ENCODE measurements at regions not wholly inside any gene's neighbourhood (a gene's known extent, or its start where the extent isn't known, plus 50 kb on each side); places are given as distances from the start of the nearest gene placed in this dataset.
"Not testable (repeated sequence)": the region's sequence is repeated elsewhere in the genome, so short reads cannot be mapped to it uniquely, and the experiment has no call there.

DNA sequence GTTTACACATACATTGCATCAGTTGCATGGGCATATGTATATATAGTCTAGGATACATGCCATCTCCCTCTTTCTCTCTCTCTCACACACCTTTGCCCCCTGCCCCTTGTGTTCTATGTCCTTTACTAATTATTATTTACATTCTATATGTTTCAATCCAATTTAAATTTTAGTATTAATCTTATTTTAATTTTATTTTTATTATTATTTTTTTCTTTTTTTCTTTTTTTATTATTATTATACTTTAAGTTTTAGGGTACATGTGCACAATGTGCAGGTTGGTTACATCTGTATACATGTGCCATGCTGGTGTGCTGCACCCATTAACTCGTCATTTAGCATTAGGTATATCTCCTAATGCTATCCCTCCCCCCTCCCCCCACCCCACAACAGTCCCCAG is 421.1 kb downstream of the CCER1 start:
- H3K27me3 Mint-ChIP-seq; H3K4me3 Mint-ChIP-seq; H3K9me3 Mint-ChIP-seq; H3K36me3 Mint-ChIP-seq (ENCODE audit: insufficient read depth); H3K27ac Mint-ChIP-seq; H3K4me1 Mint-ChIP-seq (ENCODE audit: low read depth in 2 of 2); DNase-seq; ATAC-seq (replicated peaks): not testable (repeated sequence)

DNA sequence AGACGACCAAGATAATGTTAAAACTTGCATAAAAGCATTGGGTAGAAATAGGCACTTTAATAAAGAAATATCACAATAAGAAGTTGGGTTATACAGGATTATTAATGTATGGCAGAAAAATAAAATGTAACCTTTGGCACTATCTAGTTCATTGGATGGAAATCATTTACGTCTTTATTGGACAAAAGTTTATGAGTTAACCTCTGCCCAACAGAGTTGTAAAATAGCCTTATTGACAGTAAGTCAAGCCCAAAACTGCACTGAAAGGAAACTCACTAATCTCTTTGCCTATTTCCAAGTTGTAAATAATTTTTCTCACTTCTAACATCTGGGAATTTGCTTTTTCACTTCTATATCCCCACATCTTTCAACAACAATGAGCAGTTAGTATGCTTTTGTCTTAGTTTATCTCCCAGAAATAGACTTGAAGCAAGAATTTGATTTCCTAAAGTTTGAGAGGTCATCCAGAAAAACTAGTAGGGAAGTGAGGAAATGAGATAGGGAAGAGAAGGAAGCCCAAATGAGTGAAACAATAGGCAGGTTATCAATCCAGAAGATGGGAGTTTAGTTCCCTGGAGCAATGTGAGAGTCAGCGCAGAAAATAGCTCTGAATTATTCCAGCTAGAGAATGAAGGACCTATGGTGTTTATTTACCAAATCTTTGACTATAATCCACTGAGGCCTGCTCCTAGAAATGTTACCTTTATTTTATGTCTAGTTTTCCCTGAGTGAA is 434.8 kb downstream of the CCER1 start:
- no peak for ATAC-seq (replicated peaks)
- H3K9me3 Mint-ChIP-seq: peaks cover 0 to 3% of the 10 kb centered on the region in 2 donors
- H3K27me3 Mint-ChIP-seq: no peaks in the 10 kb centered on the region
- no peaks in the 10 kb centered on the region for H3K4me1 Mint-ChIP-seq (ENCODE audit: low read depth in 2 of 2)
- no peak overlapping the region for H3K4me3 Mint-ChIP-seq
- H3K27ac Mint-ChIP-seq: no peak overlapping the region
- no peaks in the 10 kb centered on the region for H3K36me3 Mint-ChIP-seq (ENCODE audit: insufficient read depth)
- DNase-seq: no peak

DNA sequence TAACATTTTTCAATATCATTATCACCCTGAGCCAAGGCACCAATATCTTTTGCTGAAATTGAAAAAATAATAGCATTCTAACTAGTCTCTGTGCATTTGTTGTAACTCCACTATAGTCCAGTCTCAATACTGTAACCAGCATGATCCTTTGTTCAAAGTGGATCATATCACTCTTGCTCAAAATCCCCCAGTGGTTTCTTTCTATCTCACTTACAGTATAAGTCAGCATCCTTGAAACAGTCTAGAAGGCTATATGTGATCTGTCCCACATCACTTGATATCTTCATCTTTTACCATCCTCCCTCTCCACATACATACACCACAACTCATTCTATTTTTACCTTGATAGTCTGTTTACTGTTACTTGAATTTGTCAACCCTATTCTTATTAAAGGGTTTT is 435.7 kb downstream of the CCER1 start:
- H3K27me3 Mint-ChIP-seq: no peaks in the 10 kb centered on the region

GRCh38 chr12:90515199-90516175 is 439.5 kb downstream of the CCER1 start:
- ATAC-seq (replicated peaks): no peak
- Mint-ChIP-seq H3K9me3 (peaks cover 0 to 3% of the 10 kb centered on the region in 2 donors), H3K27ac (no peak overlapping the region), H3K36me3 (ENCODE audit: insufficient read depth) (no peaks in the 10 kb centered on the region), H3K4me1 (ENCODE audit: low read depth in 2 of 2) (no peaks in the 10 kb centered on the region), H3K27me3 (no peaks in the 10 kb centered on the region), H3K4me3 (no peak overlapping the region)
- no peak for DNase-seq

More for the DNA sequence above, 435.7 kb downstream of the CCER1 start:
- DNase-seq (no peak), ATAC-seq (replicated peaks) (no peak)
- Mint-ChIP-seq H3K9me3 (peaks cover 0 to 3% of the 10 kb centered on the region in 2 donors), H3K27ac (no peak overlapping the region), H3K4me3 (no peak overlapping the region), H3K4me1 (ENCODE audit: low read depth in 2 of 2) (no peaks in the 10 kb centered on the region), H3K36me3 (ENCODE audit: insufficient read depth) (no peaks in the 10 kb centered on the region)

- DNase-seq: no peak
- no peak overlapping the region for H3K4me3 Mint-ChIP-seq
- H3K27ac Mint-ChIP-seq: no peak overlapping the region
- H3K27me3 Mint-ChIP-seq: no peaks in the 10 kb centered on the region
- no peak for ATAC-seq (replicated peaks)
- H3K4me1 Mint-ChIP-seq (ENCODE audit: low read depth in 2 of 2): no peaks in the 10 kb centered on the region
- H3K9me3 Mint-ChIP-seq: peaks cover 0 to 3% of the 10 kb centered on the region in 2 donors
- no peaks in the 10 kb centered on the region for H3K36me3 Mint-ChIP-seq (ENCODE audit: insufficient read depth)
Observed at GRCh38 chr12:90514325-90514724, 440.7 kb downstream of the CCER1 start.

DNA sequence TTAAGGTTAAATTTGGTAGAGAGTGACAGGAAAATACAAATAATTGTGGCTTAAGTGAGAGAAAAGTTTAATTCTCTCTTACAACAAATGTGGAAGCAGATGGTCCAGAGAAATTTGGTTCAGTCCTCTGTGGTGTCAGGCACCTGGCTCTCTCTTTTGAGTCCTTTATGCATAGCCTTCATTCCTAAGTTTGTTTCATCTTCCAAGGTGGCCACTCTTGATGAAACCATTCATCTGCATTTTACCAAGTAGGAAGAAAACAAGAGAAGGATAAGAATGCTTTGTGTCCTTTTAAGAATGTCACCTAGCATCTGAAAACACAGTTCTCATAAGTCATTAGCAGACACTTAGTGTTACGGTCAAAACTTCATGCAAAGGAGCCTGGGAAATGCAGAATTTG is 442.5 kb downstream of the CCER1 start:
- no peak overlapping the region for H3K4me3 Mint-ChIP-seq
- H3K36me3 Mint-ChIP-seq (ENCODE audit: insufficient read depth): no peaks in the 10 kb centered on the region
- H3K27ac Mint-ChIP-seq: no peak overlapping the region
- no peak for ATAC-seq (replicated peaks)
- H3K9me3 Mint-ChIP-seq: peaks cover 0 to 3% of the 10 kb centered on the region in 2 donors
- DNase-seq: no peak
- no peaks in the 10 kb centered on the region for H3K27me3 Mint-ChIP-seq
- H3K4me1 Mint-ChIP-seq (ENCODE audit: low read depth in 2 of 2): no peaks in the 10 kb centered on the region

GRCh38 chr12:90510948-90511347 is 444.0 kb downstream of the CCER1 start:
- Mint-ChIP-seq H3K4me1 (ENCODE audit: low read depth in 2 of 2) (no peaks in the 10 kb centered on the region), H3K4me3 (no peak overlapping the region), H3K27ac (no peak overlapping the region), H3K36me3 (ENCODE audit: insufficient read depth) (no peaks in the 10 kb centered on the region), H3K27me3 (no peaks in the 10 kb centered on the region), H3K9me3 (no peaks in the 10 kb centered on the region)
- no peak for DNase-seq
- ATAC-seq (replicated peaks): no peak

DNA sequence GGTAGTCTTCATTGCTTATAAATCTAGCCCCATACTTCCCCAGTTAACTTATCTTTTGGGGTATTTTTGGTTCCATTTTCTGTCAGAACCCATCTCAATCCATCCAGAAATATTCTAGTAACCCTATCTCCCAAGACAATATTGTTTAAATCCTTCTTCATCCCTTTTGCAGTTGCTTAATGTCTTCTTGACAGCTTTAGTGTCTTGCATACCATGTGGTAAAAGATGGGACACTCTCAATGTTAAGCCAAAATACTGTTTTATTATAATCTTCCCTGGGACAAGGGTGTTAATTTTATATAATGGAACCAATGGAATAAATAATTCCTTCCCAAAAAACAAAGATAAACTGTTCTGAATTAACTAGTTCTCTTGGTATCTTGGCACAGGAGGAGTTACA is 450.2 kb downstream of the CCER1 start:
- peaks cover 0 to 1% of the 10 kb centered on the region in 2 donors for H3K9me3 Mint-ChIP-seq

DNA sequence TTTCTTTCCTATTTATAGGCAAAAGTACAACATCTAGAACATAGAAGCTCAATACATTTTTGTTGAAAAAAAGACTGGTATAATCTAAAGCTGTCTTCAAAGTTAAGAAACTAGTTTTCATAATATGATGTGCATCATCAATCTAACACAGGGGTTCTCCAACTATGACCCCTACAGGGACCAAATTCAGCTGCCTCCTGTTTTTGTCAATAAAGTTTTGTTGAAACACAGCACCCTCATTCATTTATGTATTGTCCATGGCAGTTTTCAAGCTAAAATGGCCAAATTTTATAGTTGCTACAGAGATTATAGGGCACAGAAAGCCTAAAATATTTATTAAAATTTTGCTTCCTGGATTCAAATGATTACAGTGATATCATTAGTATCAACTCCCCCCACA is 452.9 kb downstream of the CCER1 start:
- H3K27ac Mint-ChIP-seq: no peak overlapping the region
- no peak for ATAC-seq (replicated peaks)
- H3K36me3 Mint-ChIP-seq (ENCODE audit: insufficient read depth): no peaks in the 10 kb centered on the region
- peaks cover 0 to 1% of the 10 kb centered on the region in 2 donors for H3K9me3 Mint-ChIP-seq
- no peaks in the 10 kb centered on the region for H3K4me1 Mint-ChIP-seq (ENCODE audit: low read depth in 2 of 2)
- DNase-seq: no peak
- no peaks in the 10 kb centered on the region for H3K27me3 Mint-ChIP-seq
- no peak overlapping the region for H3K4me3 Mint-ChIP-seq

More for the DNA sequence above, 450.2 kb downstream of the CCER1 start:
- H3K4me1 Mint-ChIP-seq (ENCODE audit: low read depth in 2 of 2): no peaks in the 10 kb centered on the region
- H3K36me3 Mint-ChIP-seq (ENCODE audit: insufficient read depth): no peaks in the 10 kb centered on the region
- no peak for DNase-seq
- H3K27ac Mint-ChIP-seq: no peak overlapping the region
- H3K27me3 Mint-ChIP-seq: no peaks in the 10 kb centered on the region
- ATAC-seq (replicated peaks): no peak
- no peak overlapping the region for H3K4me3 Mint-ChIP-seq

GRCh38 chr12:90501412-90501811 is 453.6 kb downstream of the CCER1 start:
- no peaks in the 10 kb centered on the region for H3K27me3 Mint-ChIP-seq
- H3K4me1 Mint-ChIP-seq (ENCODE audit: low read depth in 2 of 2): no peaks in the 10 kb centered on the region
- H3K27ac Mint-ChIP-seq: no peak overlapping the region
- H3K9me3 Mint-ChIP-seq: peaks cover 0 to 1% of the 10 kb centered on the region in 2 donors
- no peak overlapping the region for H3K4me3 Mint-ChIP-seq
- ATAC-seq (replicated peaks): no peak
- no peaks in the 10 kb centered on the region for H3K36me3 Mint-ChIP-seq (ENCODE audit: insufficient read depth)
- no peak for DNase-seq

DNA sequence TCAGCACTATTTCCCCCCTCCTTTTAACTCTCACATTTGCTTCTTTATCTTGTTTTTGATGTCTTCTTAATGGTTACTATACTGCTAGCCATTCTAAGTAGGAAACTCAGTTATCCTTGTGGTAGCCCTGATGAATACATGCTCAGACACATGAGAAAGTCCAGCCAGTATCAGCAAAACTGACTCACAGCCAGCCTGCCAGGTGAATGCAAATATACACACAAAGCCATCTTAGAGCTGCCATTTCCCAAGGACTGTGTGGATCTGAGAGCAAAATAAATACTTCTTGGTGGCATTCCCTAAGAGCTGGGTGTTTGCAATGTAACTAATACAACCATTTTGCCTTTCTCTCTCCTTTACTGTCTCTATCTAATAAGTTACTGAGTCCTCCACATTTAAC is 455.2 kb downstream of the CCER1 start:
- DNase-seq: no peak
- no peaks in the 10 kb centered on the region for H3K27me3 Mint-ChIP-seq
- ATAC-seq (replicated peaks): no peak
- no peak overlapping the region for H3K27ac Mint-ChIP-seq
- H3K9me3 Mint-ChIP-seq: peaks cover 0 to 1% of the 10 kb centered on the region in 2 donors
- no peaks in the 10 kb centered on the region for H3K36me3 Mint-ChIP-seq (ENCODE audit: insufficient read depth)
- no peak overlapping the region for H3K4me3 Mint-ChIP-seq
- no peaks in the 10 kb centered on the region for H3K4me1 Mint-ChIP-seq (ENCODE audit: low read depth in 2 of 2)

DNA sequence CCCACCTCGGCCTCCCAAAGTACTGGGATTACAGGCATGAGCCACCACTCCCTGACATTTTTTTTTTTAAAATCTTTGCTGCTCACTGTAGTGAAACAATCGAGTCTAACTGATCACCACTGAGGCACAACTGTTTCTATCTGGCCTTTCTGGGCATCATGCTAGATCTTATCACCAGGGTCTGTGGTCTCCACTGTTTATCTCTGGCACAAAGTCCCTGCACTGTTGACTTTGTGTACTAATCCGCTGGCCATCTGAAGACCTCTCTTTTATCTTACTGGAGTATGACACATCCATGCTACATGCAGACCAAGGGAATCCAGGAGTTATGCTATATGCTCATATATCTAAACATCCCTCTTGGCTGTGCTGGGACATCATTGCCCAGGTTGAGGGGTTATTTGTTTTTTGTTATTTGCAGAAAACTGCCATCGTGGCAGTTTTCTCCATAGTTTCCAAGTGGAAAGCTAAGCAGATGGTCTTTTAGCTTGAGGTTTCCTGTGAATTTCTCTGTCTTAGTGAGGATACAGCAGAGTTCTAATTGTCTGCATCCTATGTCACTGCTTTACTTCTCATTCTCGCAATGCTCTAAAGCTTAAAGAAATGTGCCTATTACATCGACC is 456.9 kb downstream of the CCER1 start:
- Mint-ChIP-seq H3K9me3 (no peaks in the 10 kb centered on the region), H3K36me3 (ENCODE audit: insufficient read depth) (no peaks in the 10 kb centered on the region), H3K4me1 (ENCODE audit: low read depth in 2 of 2) (no peaks in the 10 kb centered on the region), H3K4me3 (no peak overlapping the region), H3K27me3 (no peaks in the 10 kb centered on the region), H3K27ac (no peak overlapping the region)
- DNase-seq (no peak), ATAC-seq (replicated peaks) (no peak)

DNA sequence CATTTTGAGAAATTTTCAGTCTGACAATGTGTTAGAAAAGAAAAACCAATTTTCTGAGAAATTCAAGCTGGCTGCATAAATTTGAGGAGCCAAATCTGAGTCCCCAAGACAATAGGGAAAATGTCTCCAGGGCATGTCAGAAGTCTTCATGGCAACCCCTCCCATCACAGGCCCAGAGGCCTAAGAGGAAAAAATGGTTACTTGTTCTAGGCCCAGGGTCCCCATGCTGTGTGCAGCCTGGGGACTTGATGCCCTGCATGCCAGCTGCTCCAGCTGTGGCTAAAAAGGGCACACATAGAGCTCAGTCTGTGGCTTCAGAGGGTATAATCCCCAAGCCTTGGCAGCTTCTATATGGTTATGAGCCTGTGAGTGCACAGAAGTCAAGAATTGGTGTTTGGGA is 464.6 kb downstream of the CCER1 start:
- no peak overlapping the region for H3K4me3 Mint-ChIP-seq
- DNase-seq (no peak), ATAC-seq (replicated peaks) (no peak)
- H3K4me1 Mint-ChIP-seq (ENCODE audit: low read depth in 2 of 2): no peaks in the 10 kb centered on the region
- no peak overlapping the region for H3K27ac Mint-ChIP-seq
- peaks cover 0 to 4% of the 10 kb centered on the region in 2 donors for H3K9me3 Mint-ChIP-seq
- no peaks in the 10 kb centered on the region for H3K36me3 Mint-ChIP-seq (ENCODE audit: insufficient read depth)
- H3K27me3 Mint-ChIP-seq: no peaks in the 10 kb centered on the region
